GM18519 (cell line): ENCODE measurements at regions not wholly inside any gene's neighbourhood (a gene's known extent, or its start where the extent isn't known, plus 50 kb on each side); places are given as distances from the start of the nearest gene placed in this dataset.

Experiments used
- ATAC-seq: cut with Tn5 transposase; IDR thresholded peaks from one replicate; pipeline ENCODE4 v1.9.1; 2021; ENCODE audit warnings: mild to moderate bottlenecking, moderate library complexity; ENCODE audit not compliant: unreplicated experiment, low FRiP score

GRCh38 chr2:15072836-15073235 is 440.3 kb downstream of the LRATD1 start:
- ATAC-seq: no peak

- ATAC-seq: no peak
Observed at GRCh38 chr2:15073664-15074063, 441.1 kb downstream of the LRATD1 start.

- ATAC-seq: no peak
Observed at GRCh38 chr2:15074319-15074718, 441.8 kb downstream of the LRATD1 start.

- no peak for ATAC-seq
Observed at GRCh38 chr2:15074751-15075700, 442.5 kb downstream of the LRATD1 start.

GRCh38 chr2:15076668-15077067 is 444.2 kb downstream of the LRATD1 start:
- ATAC-seq: no peak

GRCh38 chr2:15081356-15081755 is 448.8 kb downstream of the LRATD1 start:
- ATAC-seq: no peak

GRCh38 chr2:15082105-15083058 is 449.9 kb downstream of the LRATD1 start:
- no peak for ATAC-seq

GRCh38 chr2:15084826-15085489 is 452.4 kb downstream of the LRATD1 start:
- ATAC-seq: no peak

GRCh38 chr2:15092181-15092580 is 459.7 kb downstream of the LRATD1 start:
- ATAC-seq: no peak

GRCh38 chr2:15092691-15093090 is 460.2 kb downstream of the LRATD1 start:
- no peak for ATAC-seq

- no peak for ATAC-seq
Observed at GRCh38 chr2:15094161-15094560, 461.6 kb downstream of the LRATD1 start.

GRCh38 chr2:15096873-15097272 is 464.3 kb downstream of the NBAS start:
- ATAC-seq: no peak

- ATAC-seq: no peak
Observed at GRCh38 chr2:15107137-15107536, 454.0 kb downstream of the NBAS start.

- ATAC-seq: no peak
Observed at GRCh38 chr2:15111718-15112117, 449.4 kb downstream of the NBAS start.

GRCh38 chr2:15112216-15112615 is 448.9 kb downstream of the NBAS start:
- no peak for ATAC-seq

GRCh38 chr2:15115776-15116175 is 445.4 kb downstream of the NBAS start:
- no peak for ATAC-seq

GRCh38 chr2:15116830-15117229 is 444.3 kb downstream of the NBAS start:
- ATAC-seq: no peak
